Naive thymus-derived CD8-positive, alpha-beta T cell (primary cell): ENCODE measurements at regions not wholly inside any gene's neighbourhood (a gene's known extent, or its start where the extent isn't known, plus 50 kb on each side); places are given as distances from the start of the nearest gene placed in this dataset.

Source experiments
- ATAC-seq, 2 donors: fragments of 150-1000 bp; cut with Tn5 transposase in 1 of 2; sonication (Bioruptor Pico), chemical (Tn5 transposase) in 1 of 2; 1 replicate in 1 of 2; 2 replicates in 1 of 2; pipeline ENCODE4 v1.10.0; 2021; ENCODE audit warnings: mild to moderate bottlenecking in 2 of 2, moderate library complexity in 2 of 2
- POLR2A ChIA-PET: fragments of 350-600 bp; sonication (Branson Sonifier 250); formaldehyde crosslinking; loops from one replicate; lab custom pipeline; 2021; ENCODE audit warnings: antibody characterized with exemption; lab: Charles Lee
- DNase-seq, 10 donors: peaks; one replicate each; pipeline versions ENCODE4 v3.0.0 to v3.0.0-alpha.2; 2020 to 2022
- H3K27ac Mint-ChIP-seq, 10 donors: one replicate each; pipeline ENCODE4 v1.8.0; 2020 to 2022; ENCODE audit warnings: mild to moderate bottlenecking in 10 of 10, mixed read lengths in 10 of 10, moderate library complexity in 4 of 10, inconsistent platforms in 1 of 10
- H3K27me3 Mint-ChIP-seq, 5 donors: one replicate each; pipeline ENCODE4 v1.8.0; 2021 to 2022; ENCODE audit warnings: mixed read lengths in 5 of 5
- H3K36me3 Mint-ChIP-seq, 3 donors: one replicate each; pipeline ENCODE4 v1.8.0; 2020 to 2022; ENCODE audit warnings: mixed read lengths in 3 of 3, mild to moderate bottlenecking in 2 of 3, inconsistent platforms in 1 of 3
- H3K4me1 Mint-ChIP-seq, 4 donors: one replicate each; pipeline ENCODE4 v1.8.0; 2021 to 2022; ENCODE audit warnings: mixed read lengths in 4 of 4
- H3K4me3 Mint-ChIP-seq, 10 donors: one replicate each; pipeline ENCODE4 v1.8.0; 2020 to 2022; ENCODE audit warnings: mild to moderate bottlenecking in 10 of 10, mixed read lengths in 10 of 10, moderate library complexity in 6 of 10, inconsistent platforms in 1 of 10
- H3K9me3 Mint-ChIP-seq, 9 donors: one replicate each; pipeline ENCODE4 v1.8.0; 2020 to 2022; ENCODE audit warnings: mixed read lengths in 9 of 9, mild to moderate bottlenecking in 3 of 9, inconsistent platforms in 1 of 9, moderate library complexity in 1 of 9

- ATAC-seq, result no peak
- Mint-ChIP-seq H3K27me3 (peaks cover 2 to 22% (median 12%) of the 10 kb centered on the region in 5 donors), H3K4me1 (peaks cover 22 to 32% (median 24%) of the 10 kb centered on the region in 4 donors), H3K9me3 (peaks cover 0 to 6% (median 0%) of the 10 kb centered on the region in 9 donors), H3K4me3 (no peak overlapping the region), H3K27ac (peak overlapping the region in 1 of 10 donors; percentile 34), H3K36me3 (peaks cover 0 to 6% (median 0%) of the 10 kb centered on the region in 3 donors)
- DNase-seq, result peak in 1 of 10 donors; percentile 47
- POLR2A ChIA-PET, result interaction anchor here (1.6 kb wide), 1 partner anchor 39 kb away, joined by 3 read pairs; no protein-coding TSS in a partner anchor
Measured at GRCh38 chr6:33865478-33866077, 61.8 kb upstream of the MLN start.

GRCh38 chr6:33863723-33864440, 60.1 kb upstream of the MLN start:
- peaks cover 0 to 6% (median 0%) of the 10 kb centered on the region in 9 donors for H3K9me3 Mint-ChIP-seq
- peak overlapping the region in 1 of 10 donors; percentile 26 for H3K27ac Mint-ChIP-seq
- H3K36me3 Mint-ChIP-seq, result peaks cover 0 to 6% (median 0%) of the 10 kb centered on the region in 3 donors
- H3K27me3 Mint-ChIP-seq, result peaks cover 0 to 26% (median 12%) of the 10 kb centered on the region in 5 donors
- POLR2A ChIA-PET, result no interaction called here
- H3K4me1 Mint-ChIP-seq, result peaks cover 24 to 42% (median 32%) of the 10 kb centered on the region in 4 donors
- ATAC-seq, result no peak
- peak overlapping the region in 2 of 10 donors; percentile 9 to 34 for H3K4me3 Mint-ChIP-seq
- DNase-seq, result no peak

- Mint-ChIP-seq H3K4me3 (no peak overlapping the region), H3K4me1 (peaks cover 24 to 42% (median 39%) of the 10 kb centered on the region in 4 donors), H3K27ac (no peak overlapping the region), H3K27me3 (peaks cover 0 to 29% (median 12%) of the 10 kb centered on the region in 5 donors), H3K36me3 (peaks cover 0 to 6% (median 0%) of the 10 kb centered on the region in 3 donors), H3K9me3 (peaks cover 0 to 6% (median 0%) of the 10 kb centered on the region in 9 donors)
- DNase-seq, result no peak
- no peak for ATAC-seq
- POLR2A ChIA-PET, result no interaction called here
Measured at GRCh38 chr6:33863084-33863483, 59.3 kb upstream of the MLN start.

- Mint-ChIP-seq H3K27ac (no peak overlapping the region), H3K9me3 (peaks cover 0 to 6% (median 0%) of the 10 kb centered on the region in 9 donors), H3K36me3 (peaks cover 0 to 6% (median 0%) of the 10 kb centered on the region in 3 donors), H3K27me3 (peaks cover 0 to 29% (median 12%) of the 10 kb centered on the region in 5 donors), H3K4me3 (no peak overlapping the region), H3K4me1 (peaks cover 26 to 46% (median 44%) of the 10 kb centered on the region in 4 donors)
- POLR2A ChIA-PET, result no interaction called here
- ATAC-seq, result no peak
- DNase-seq, result no peak
Measured at GRCh38 chr6:33862536-33862935, 58.7 kb upstream of the MLN start.

- Mint-ChIP-seq H3K27ac (no peak overlapping the region), H3K27me3 (peaks cover 0 to 26% (median 12%) of the 10 kb centered on the region in 5 donors), H3K4me3 (peak overlapping the region in 1 of 10 donors; percentile 38), H3K9me3 (peaks cover 0 to 6% (median 0%) of the 10 kb centered on the region in 9 donors), H3K36me3 (peaks cover 0 to 6% (median 0%) of the 10 kb centered on the region in 3 donors), H3K4me1 (peaks cover 30 to 54% (median 51%) of the 10 kb centered on the region in 4 donors)
- POLR2A ChIA-PET, result interaction anchor here (1.1 to 1.9 kb wide), 4 partner anchors 33 to 73 kb away, joined by 3 to 7 read pairs (median 4); partner anchors contain the start of gene LEMD2
- ATAC-seq (no peak), DNase-seq (no peak)
Measured at GRCh38 chr6:33861722-33862121, 57.9 kb upstream of the MLN start.

- H3K4me3 Mint-ChIP-seq, result peak overlapping the region in 8 of 10 donors; percentile 1 to 52 (median 35)
- peaks cover 30 to 63% (median 59%) of the 10 kb centered on the region in 4 donors for H3K4me1 Mint-ChIP-seq
- H3K36me3 Mint-ChIP-seq, result peaks cover 0 to 2% (median 0%) of the 10 kb centered on the region in 3 donors
- peaks cover 0 to 3% (median 0%) of the 10 kb centered on the region in 9 donors for H3K9me3 Mint-ChIP-seq
- peak; percentile 31 to 42 for ATAC-seq
- DNase-seq, result peak in 6 of 10 donors; percentile 14 to 57 (median 38)
- peak overlapping the region in 3 of 10 donors; percentile 60 to 78 (median 63) for H3K27ac Mint-ChIP-seq
- peaks cover 0 to 25% (median 12%) of the 10 kb centered on the region in 5 donors for H3K27me3 Mint-ChIP-seq
- POLR2A ChIA-PET, result interaction anchor here (1.1 to 1.9 kb wide), 4 partner anchors 34 to 72 kb away, joined by 3 to 7 read pairs (median 4); partner anchors contain the start of gene LEMD2
Measured at GRCh38 chr6:33860706-33861474, 57.1 kb upstream of the MLN start.

- ATAC-seq (no peak), DNase-seq (peak in 1 of 10 donors; percentile 36)
- H3K27ac Mint-ChIP-seq, result peak overlapping the region in 1 of 10 donors; percentile 67
- peaks cover 0 to 28% (median 10%) of the 10 kb centered on the region in 5 donors for H3K27me3 Mint-ChIP-seq
- H3K36me3 Mint-ChIP-seq, result no peaks in the 10 kb centered on the region
- POLR2A ChIA-PET, result interaction anchor here (1.6 to 1.9 kb wide), 2 partner anchors 45 to 71 kb away, joined by 4 to 7 read pairs; partner anchors contain the start of gene LEMD2
- H3K4me3 Mint-ChIP-seq, result no peak overlapping the region
- peaks cover 30 to 70% (median 65%) of the 10 kb centered on the region in 4 donors for H3K4me1 Mint-ChIP-seq
- H3K9me3 Mint-ChIP-seq, result peaks cover 0 to 2% (median 0%) of the 10 kb centered on the region in 9 donors
Measured at GRCh38 chr6:33860006-33860405, 56.2 kb upstream of the MLN start.

- Mint-ChIP-seq H3K27ac (no peak overlapping the region), H3K4me1 (peaks cover 30 to 75% (median 67%) of the 10 kb centered on the region in 4 donors), H3K36me3 (no peaks in the 10 kb centered on the region), H3K4me3 (peak overlapping the region in 1 of 10 donors; percentile 8), H3K9me3 (no peaks in the 10 kb centered on the region), H3K27me3 (peaks cover 3 to 38% (median 14%) of the 10 kb centered on the region in 5 donors)
- POLR2A ChIA-PET, result interaction anchor here (1.1 kb wide), 1 partner anchor 11 kb away, joined by 3 read pairs; no protein-coding TSS in a partner anchor
- ATAC-seq, result no peak
- peak in 1 of 10 donors; percentile 46 for DNase-seq
Measured at GRCh38 chr6:33858804-33859505, 55.2 kb upstream of the MLN start.

GRCh38 chr6:33857932-33858475, 54.2 kb upstream of the MLN start:
- Mint-ChIP-seq H3K36me3 (no peaks in the 10 kb centered on the region), H3K9me3 (no peaks in the 10 kb centered on the region), H3K4me1 (peaks cover 29 to 72% (median 61%) of the 10 kb centered on the region in 4 donors), H3K27me3 (peaks cover 3 to 39% (median 12%) of the 10 kb centered on the region in 5 donors), H3K27ac (no peak overlapping the region), H3K4me3 (peak overlapping the region in 3 of 10 donors; percentile 43 to 55 (median 51))
- POLR2A ChIA-PET, result interaction anchor here (1.0 to 1.6 kb wide), 2 partner anchors 44 to 47 kb away, joined by 4 to 6 read pairs; no protein-coding TSS in a partner anchor
- ATAC-seq, result no peak
- DNase-seq, result peak in 1 of 10 donors; percentile 55

- Mint-ChIP-seq H3K27ac (no peak overlapping the region), H3K36me3 (no peaks in the 10 kb centered on the region), H3K9me3 (no peaks in the 10 kb centered on the region), H3K4me3 (peak overlapping the region in 8 of 10 donors; percentile 5 to 75 (median 61)), H3K27me3 (peaks cover 3 to 35% (median 12%) of the 10 kb centered on the region in 5 donors), H3K4me1 (peaks cover 27 to 72% (median 61%) of the 10 kb centered on the region in 4 donors)
- POLR2A ChIA-PET, result interaction anchor here (1.0 to 1.6 kb wide), 5 partner anchors 16 to 119 kb away, joined by 3 to 6 read pairs (median 4); partner anchors contain the start of gene LEMD2
- DNase-seq (peak in 1 of 10 donors; percentile 38), ATAC-seq (peak; percentile 4 to 8)
Measured at GRCh38 chr6:33857093-33857931, 53.5 kb upstream of the MLN start.
